HUES48 (cell line): ENCODE measurements at regions not wholly inside any gene's neighbourhood (a gene's known extent, or its start where the extent isn't known, plus 50 kb on each side); places are given as distances from the start of the nearest gene placed in this dataset.

Experiments used
- H3K27ac ChIP-seq: one replicate; pipeline ENCODE4 v1.7.0; 2013; ENCODE audit warnings: low read depth, low read length, inconsistent platforms
- H3K27me3 ChIP-seq: 2 replicates; pipeline ENCODE4 v1.6.1; 2013; ENCODE audit warnings: mild to moderate bottlenecking, low read length; ENCODE audit not compliant: control insufficient read depth, insufficient read depth
- H3K36me3 ChIP-seq: 2 replicates; pipeline ENCODE4 v1.6.1; 2013; ENCODE audit warnings: low read length; ENCODE audit not compliant: control insufficient read depth, insufficient read depth
- H3K4me1 ChIP-seq: 2 replicates; pipeline ENCODE4 v1.6.1; 2013; ENCODE audit warnings: mild to moderate bottlenecking, low read length; ENCODE audit not compliant: control insufficient read depth, insufficient read depth
- H3K4me3 ChIP-seq: 2 replicates; pipeline ENCODE4 v1.5.1; 2013; ENCODE audit warnings: mild to moderate bottlenecking, low read depth, low read length
- H3K9ac ChIP-seq: 2 replicates; pipeline ENCODE4 v1.6.1; 2013; ENCODE audit warnings: mild to moderate bottlenecking, low read depth, low read length, moderate library complexity
- H3K9me3 ChIP-seq: 2 replicates; pipeline ENCODE4 v1.6.1; 2013; ENCODE audit warnings: low read length; ENCODE audit not compliant: control insufficient read depth, insufficient read depth

- Histone ChIP-seq H3K9me3 (no peaks in the 10 kb centered on the region), H3K36me3 (no peaks in the 10 kb centered on the region), H3K4me3 (no peak overlapping the region), H3K27ac (no peak overlapping the region), H3K4me1 (peaks cover 14% of the 10 kb centered on the region), H3K9ac (no peak overlapping the region), H3K27me3 (no peaks in the 10 kb centered on the region)
These were observed 133.8 kb upstream of the MEF2C start for GRCh38 chr5:89016741-89017303.

- peaks cover 16% of the 10 kb centered on the region for H3K4me1 ChIP-seq
- no peak overlapping the region for H3K27ac ChIP-seq
- H3K9ac ChIP-seq: no peak overlapping the region
- no peak overlapping the region for H3K4me3 ChIP-seq
- no peaks in the 10 kb centered on the region for H3K9me3 ChIP-seq
- no peaks in the 10 kb centered on the region for H3K27me3 ChIP-seq
- H3K36me3 ChIP-seq: no peaks in the 10 kb centered on the region
These were observed 132.4 kb upstream of the MEF2C start for GRCh38 chr5:89015409-89015808.

- Histone ChIP-seq H3K9me3 (no peaks in the 10 kb centered on the region), H3K9ac (no peak overlapping the region), H3K27ac (no peak overlapping the region), H3K36me3 (no peaks in the 10 kb centered on the region), H3K27me3 (no peaks in the 10 kb centered on the region), H3K4me3 (no peak overlapping the region), H3K4me1 (peaks cover 16% of the 10 kb centered on the region)
These were observed 129.1 kb upstream of the MEF2C start for GRCh38 chr5:89011778-89012711.

- peaks cover 11% of the 10 kb centered on the region for H3K4me1 ChIP-seq
- no peaks in the 10 kb centered on the region for H3K9me3 ChIP-seq
- H3K9ac ChIP-seq: no peak overlapping the region
- H3K27me3 ChIP-seq: no peaks in the 10 kb centered on the region
- H3K36me3 ChIP-seq: no peaks in the 10 kb centered on the region
- H3K27ac ChIP-seq: no peak overlapping the region
- no peak overlapping the region for H3K4me3 ChIP-seq
These were observed 127.5 kb upstream of the MEF2C start for GRCh38 chr5:89010512-89010911.

- no peaks in the 10 kb centered on the region for H3K36me3 ChIP-seq
- no peak overlapping the region for H3K9ac ChIP-seq
- no peaks in the 10 kb centered on the region for H3K27me3 ChIP-seq
- peaks cover 11% of the 10 kb centered on the region for H3K4me1 ChIP-seq
- H3K27ac ChIP-seq: no peak overlapping the region
- no peak overlapping the region for H3K4me3 ChIP-seq
- no peaks in the 10 kb centered on the region for H3K9me3 ChIP-seq
These were observed 125.3 kb upstream of the MEF2C start for GRCh38 chr5:89008291-89008690.

- Histone ChIP-seq H3K4me3 (no peak overlapping the region), H3K9ac (no peak overlapping the region), H3K27ac (no peak overlapping the region), H3K36me3 (no peaks in the 10 kb centered on the region), H3K9me3 (no peaks in the 10 kb centered on the region), H3K27me3 (no peaks in the 10 kb centered on the region), H3K4me1 (no peaks in the 10 kb centered on the region)
These were observed 123.0 kb upstream of the MEF2C start for GRCh38 chr5:89005990-89006389.

- Histone ChIP-seq H3K4me1 (no peaks in the 10 kb centered on the region), H3K36me3 (no peaks in the 10 kb centered on the region), H3K27me3 (no peaks in the 10 kb centered on the region), H3K9me3 (no peaks in the 10 kb centered on the region), H3K4me3 (no peak overlapping the region), H3K27ac (no peak overlapping the region), H3K9ac (no peak overlapping the region)
These were observed 121.4 kb upstream of the MEF2C start for GRCh38 chr5:89004379-89004778.

- H3K4me1 ChIP-seq: no peaks in the 10 kb centered on the region
- H3K27me3 ChIP-seq: no peaks in the 10 kb centered on the region
- H3K9ac ChIP-seq: no peak overlapping the region
- H3K27ac ChIP-seq: no peak overlapping the region
- H3K36me3 ChIP-seq: no peaks in the 10 kb centered on the region
- H3K4me3 ChIP-seq: no peak overlapping the region
- H3K9me3 ChIP-seq: no peaks in the 10 kb centered on the region
These were observed 120.6 kb upstream of the MEF2C start for GRCh38 chr5:89003563-89004036.

- Histone ChIP-seq H3K9ac (no peak overlapping the region), H3K9me3 (no peaks in the 10 kb centered on the region), H3K4me1 (no peaks in the 10 kb centered on the region), H3K27me3 (no peaks in the 10 kb centered on the region), H3K4me3 (no peak overlapping the region), H3K36me3 (no peaks in the 10 kb centered on the region), H3K27ac (no peak overlapping the region)
These were observed 116.9 kb upstream of the MEF2C start for GRCh38 chr5:88999853-89000252.

- Histone ChIP-seq H3K36me3 (no peaks in the 10 kb centered on the region), H3K9ac (no peak overlapping the region), H3K4me1 (no peaks in the 10 kb centered on the region), H3K27ac (no peak overlapping the region), H3K4me3 (no peak overlapping the region), H3K9me3 (no peaks in the 10 kb centered on the region), H3K27me3 (no peaks in the 10 kb centered on the region)
These were observed 115.0 kb upstream of the MEF2C start for GRCh38 chr5:88997937-88998336.

- Histone ChIP-seq H3K9ac (no peak overlapping the region), H3K4me3 (no peak overlapping the region), H3K36me3 (no peaks in the 10 kb centered on the region), H3K9me3 (no peaks in the 10 kb centered on the region), H3K4me1 (peaks cover 14% of the 10 kb centered on the region; the same call in 1 of the 2 replicates), H3K27me3 (no peaks in the 10 kb centered on the region), H3K27ac (no peak overlapping the region)
These were observed 101.1 kb upstream of the MEF2C start for GRCh38 chr5:88984040-88984439.
